PC-3 (cell line): ENCODE measurements at regions not wholly inside any gene's neighbourhood (a gene's known extent, or its start where the extent isn't known, plus 50 kb on each side); places are given as distances from the start of the nearest gene placed in this dataset.

ENCODE experiments used
- ATAC-seq: fragments of 200-7000 bp; cut with Tn5 transposase; 2 replicates; pipeline ENCODE4 v1.9.1; 2020; ENCODE audit warnings: mild to moderate bottlenecking, moderate library complexity
- BruUV-seq: library from RNA; stranded (reverse); fragments of 400-500 nt; replicated peaks from 2 replicates; lab custom pipeline; 2021; lab: Mats Ljungman, UMichigan
- CTCF ChIA-PET: fragments of 300-600 bp; sonication (Branson Sonifier 250); formaldehyde crosslinking; loops from one replicate; lab custom pipeline; 2022; ENCODE audit warnings: antibody characterized with exemption; lab: Charles Lee
- POLR2A ChIA-PET: fragments of 300-600 bp; sonication (Branson Sonifier 250); formaldehyde crosslinking; loops from one replicate; lab custom pipeline; 2022; ENCODE audit warnings: antibody characterized with exemption; ENCODE audit not compliant: unreplicated experiment; lab: Charles Lee
- DNase-seq: peaks from one replicate; pipeline ENCODE4 v3.0.0-alpha.2; 2015
- H2AFZ ChIP-seq: fragments of 300-600 bp; sonication (generic); 2 replicates; pipeline ENCODE4 v1.6.0; 2016; ENCODE audit warnings: antibody characterized with exemption, low read length
- H3F3A ChIP-seq: fragments of 300-600 bp; sonication (generic); one replicate; pipeline ENCODE4 v1.6.0; 2017; ENCODE audit warnings: antibody characterized with exemption, low read length, control low read depth, mild to moderate bottlenecking; ENCODE audit not compliant: unreplicated experiment
- H3K27ac ChIP-seq: fragments of 300-600 bp; sonication (generic); 2 replicates; pipeline ENCODE4 v1.5.1; 2016; ENCODE audit warnings: mild to moderate bottlenecking, low read length
- H3K27me3 ChIP-seq: fragments of 300-600 bp; sonication (generic); 2 replicates; pipeline ENCODE4 v1.6.1; 2016; ENCODE audit warnings: low read length, mixed read lengths
- H3K36me3 ChIP-seq: fragments of 300-600 bp; sonication (generic); 2 replicates; pipeline ENCODE4 v1.6.1; 2016; ENCODE audit warnings: low read depth, mixed run types, low read length, mixed read lengths
- H3K4me1 ChIP-seq: fragments of 300-600 bp; sonication (generic); 2 replicates; pipeline ENCODE4 v1.5.1; 2016; ENCODE audit warnings: low read length; ENCODE audit not compliant: insufficient read depth
- H3K4me2 ChIP-seq: fragments of 300-600 bp; sonication (generic); 2 replicates; pipeline ENCODE4 v1.6.0; 2016; ENCODE audit warnings: low read length
- H3K4me3 ChIP-seq: fragments of 300-600 bp; sonication (generic); 2 replicates; pipeline ENCODE4 v1.5.1; 2016; ENCODE audit warnings: mild to moderate bottlenecking, low read length, mixed read lengths
- H3K79me2 ChIP-seq: fragments of 300-600 bp; sonication (generic); 2 replicates; pipeline ENCODE4 v1.6.1; 2017; ENCODE audit warnings: low read length, mixed read lengths
- H3K9ac ChIP-seq: fragments of 300-600 bp; sonication (generic); 2 replicates; pipeline ENCODE4 v1.6.0; 2016; ENCODE audit warnings: mild to moderate bottlenecking, low read length
- H3K9me2 ChIP-seq: fragments of 300-600 bp; sonication (generic); replicated peaks from 2 replicates; pipeline ENCODE4 v1.6.1; 2016; ENCODE audit warnings: mixed run types, low read length, mixed read lengths
- H3K9me3 ChIP-seq: fragments of 300-600 bp; sonication (generic); 2 replicates; pipeline ENCODE4 v1.6.1; 2016; ENCODE audit warnings: low read length, mixed read lengths
- H4K20me1 ChIP-seq: fragments of 300-600 bp; sonication (generic); 2 replicates; pipeline ENCODE4 v1.6.1; 2016; ENCODE audit warnings: low read length, mixed read lengths
- EZH2 ChIP-seq: fragments of 300-600 bp; sonication (generic); IDR thresholded peaks from one replicate; pipeline ENCODE4 v1.6.1; 2017; ENCODE audit warnings: antibody characterized with exemption, mild to moderate bottlenecking, low read length; ENCODE audit not compliant: unreplicated experiment
- EZH2phosphoT487 ChIP-seq: fragments of 300-600 bp; sonication (generic); IDR thresholded peaks from 2 replicates; pipeline ENCODE4 v1.6.1; 2018; ENCODE audit warnings: mild to moderate bottlenecking, antibody characterized with exemption, low read length, borderline replicate concordance
- intact Hi-C: fragments of 100-400 bp; cut with micrococcal nuclease; formaldehyde crosslinking; loops from 2 replicates; pipeline ENCODE4 v1.9.0; 2023
- TF ChIP-seq, protein P1 (sequence below): fragments of 300-600 bp; sonication (generic); conservative IDR thresholded peaks from 2 replicates; pipeline ENCODE4 v1.5.1; 2017; ENCODE audit warnings: antibody characterized with exemption, low read depth, mild to moderate bottlenecking, low read length

DNA sequence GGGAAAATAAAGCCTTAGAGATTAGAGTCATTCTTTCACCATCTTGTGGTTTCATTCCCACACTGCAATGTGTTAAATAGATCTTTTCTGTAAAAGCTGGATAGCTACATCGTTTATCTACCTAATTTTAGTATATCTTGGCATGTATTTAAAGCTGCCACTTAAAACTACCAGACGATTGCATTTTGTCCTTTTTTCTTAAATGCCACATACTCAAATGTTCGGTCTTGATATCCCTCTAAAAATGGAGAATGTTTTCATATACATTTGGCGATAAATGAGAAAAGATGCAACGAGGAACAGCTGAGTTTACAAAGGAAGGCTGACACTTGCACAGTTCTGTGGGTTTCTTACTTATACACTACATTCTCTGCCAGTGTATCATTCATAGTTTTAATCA lies 148.3 kb downstream of the CENPC start:
- Histone ChIP-seq H3K4me1 (no peaks in the 10 kb centered on the region), H4K20me1 (no peaks in the 10 kb centered on the region), H3K27ac (no peak overlapping the region), H3K9me3 (no peaks in the 10 kb centered on the region), H3K36me3 (no peaks in the 10 kb centered on the region), H3F3A (no peaks in the 10 kb centered on the region), H3K4me3 (no peak overlapping the region), H3K27me3 (peaks cover 10% of the 10 kb centered on the region), H3K4me2 (no peak overlapping the region), H3K9ac (no peak overlapping the region), H3K79me2 (no peaks in the 10 kb centered on the region), H2AFZ (no peak overlapping the region), H3K9me2 (no peaks in the 10 kb centered on the region)
- DNase-seq (no peak), ATAC-seq (no peak)
- no TSS peak for BruUV-seq
- TF ChIP-seq EZH2 (no peak), EZH2phosphoT487 (no peak)
- TF ChIP-seq, protein P1, sequence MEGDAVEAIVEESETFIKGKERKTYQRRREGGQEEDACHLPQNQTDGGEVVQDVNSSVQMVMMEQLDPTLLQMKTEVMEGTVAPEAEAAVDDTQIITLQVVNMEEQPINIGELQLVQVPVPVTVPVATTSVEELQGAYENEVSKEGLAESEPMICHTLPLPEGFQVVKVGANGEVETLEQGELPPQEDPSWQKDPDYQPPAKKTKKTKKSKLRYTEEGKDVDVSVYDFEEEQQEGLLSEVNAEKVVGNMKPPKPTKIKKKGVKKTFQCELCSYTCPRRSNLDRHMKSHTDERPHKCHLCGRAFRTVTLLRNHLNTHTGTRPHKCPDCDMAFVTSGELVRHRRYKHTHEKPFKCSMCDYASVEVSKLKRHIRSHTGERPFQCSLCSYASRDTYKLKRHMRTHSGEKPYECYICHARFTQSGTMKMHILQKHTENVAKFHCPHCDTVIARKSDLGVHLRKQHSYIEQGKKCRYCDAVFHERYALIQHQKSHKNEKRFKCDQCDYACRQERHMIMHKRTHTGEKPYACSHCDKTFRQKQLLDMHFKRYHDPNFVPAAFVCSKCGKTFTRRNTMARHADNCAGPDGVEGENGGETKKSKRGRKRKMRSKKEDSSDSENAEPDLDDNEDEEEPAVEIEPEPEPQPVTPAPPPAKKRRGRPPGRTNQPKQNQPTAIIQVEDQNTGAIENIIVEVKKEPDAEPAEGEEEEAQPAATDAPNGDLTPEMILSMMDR = no peak
- intact Hi-C loops = loop anchor here (10.0 kb wide), 2 partner anchors 272 to 692 kb away; no protein-coding TSS in a partner anchor
- ChIA-PET CTCF (interaction anchor here (0.5 to 0.9 kb wide), 2 partner anchors 9 to 421 kb away, joined by 3 read pairs; no protein-coding TSS in a partner anchor), POLR2A (no interaction called here)

DNA sequence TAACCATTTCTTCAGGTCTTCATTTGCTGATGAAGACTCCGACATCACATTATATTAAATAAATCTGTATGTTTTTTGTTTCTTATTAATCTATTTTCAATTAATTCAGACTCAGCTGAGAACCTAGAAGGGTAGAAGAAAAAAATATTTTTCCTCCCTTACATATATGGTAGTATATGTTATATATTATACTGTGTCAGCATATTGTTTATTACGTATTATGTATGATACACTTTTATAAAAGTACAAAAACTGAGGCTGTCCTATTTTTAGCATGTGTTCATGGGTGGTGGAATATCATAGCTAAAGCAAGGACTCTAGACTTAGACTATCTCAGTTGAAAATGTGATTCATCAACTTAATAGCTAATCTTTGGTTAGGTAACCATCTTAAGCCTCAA lies 149.3 kb downstream of the CENPC start:
- H3K36me3 ChIP-seq = no peaks in the 10 kb centered on the region
- no peak overlapping the region for H3K9ac ChIP-seq
- no peak overlapping the region for H3K4me3 ChIP-seq
- no peaks in the 10 kb centered on the region for H3K4me1 ChIP-seq
- no peak for DNase-seq
- intact Hi-C loops = loop anchor here (10.0 kb wide), 2 partner anchors 271 to 691 kb away; no protein-coding TSS in a partner anchor
- no peak for TF ChIP-seq EZH2phosphoT487
- no peak for TF ChIP-seq EZH2
- H3K27ac ChIP-seq = no peak overlapping the region
- H3F3A ChIP-seq = no peaks in the 10 kb centered on the region
- no peaks in the 10 kb centered on the region for H3K9me2 ChIP-seq
- peaks cover 20% of the 10 kb centered on the region for H3K27me3 ChIP-seq
- ChIA-PET CTCF (interaction anchor here (0.5 to 0.6 kb wide), 2 partner anchors 12 to 22 kb away, joined by 3 to 4 read pairs; no protein-coding TSS in a partner anchor), POLR2A (no interaction called here)
- H3K79me2 ChIP-seq = no peaks in the 10 kb centered on the region
- no peak for ATAC-seq
- H4K20me1 ChIP-seq = no peaks in the 10 kb centered on the region
- no peak overlapping the region for H2AFZ ChIP-seq
- no peak overlapping the region for H3K4me2 ChIP-seq
- H3K9me3 ChIP-seq = no peaks in the 10 kb centered on the region
- no TSS peak for BruUV-seq

DNA sequence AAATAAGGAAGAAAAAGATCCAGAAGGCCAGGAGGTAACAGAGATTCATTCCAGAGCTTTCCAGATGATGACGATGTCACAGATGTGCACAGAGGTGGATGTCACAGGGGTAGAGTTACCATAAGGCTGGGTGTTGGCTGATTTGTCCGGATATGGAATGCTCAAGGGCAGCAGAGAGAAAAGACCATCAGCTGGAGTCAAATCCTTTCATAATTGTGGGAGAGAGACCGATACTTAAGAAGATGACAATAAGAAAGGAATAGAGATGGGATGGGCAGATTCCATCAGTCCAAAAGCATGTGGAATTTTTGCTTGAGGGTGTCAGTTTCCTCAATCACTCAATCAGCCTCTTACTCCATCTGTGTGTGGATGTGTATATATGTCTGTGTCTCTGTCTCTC lies 150.4 kb downstream of the CENPC start:
- Histone ChIP-seq H3K9me3 (no peaks in the 10 kb centered on the region), H4K20me1 (no peaks in the 10 kb centered on the region), H3K9me2 (no peaks in the 10 kb centered on the region), H3K4me2 (no peak overlapping the region), H3K4me3 (no peak overlapping the region), H2AFZ (no peak overlapping the region), H3K4me1 (no peaks in the 10 kb centered on the region), H3K36me3 (no peaks in the 10 kb centered on the region), H3K27ac (no peak overlapping the region), H3K9ac (no peak overlapping the region), H3K27me3 (peaks cover 28% of the 10 kb centered on the region), H3F3A (no peaks in the 10 kb centered on the region), H3K79me2 (no peaks in the 10 kb centered on the region)
- no peak for DNase-seq
- intact Hi-C loops = loop anchor here (5.0 to 10.0 kb wide), 3 partner anchors 68 to 690 kb away; no protein-coding TSS in a partner anchor
- no peak for TF ChIP-seq EZH2
- no peak for TF ChIP-seq EZH2phosphoT487
- TF ChIP-seq, protein P1 = no peak
- CTCF ChIA-PET = interaction anchor here (0.6 to 0.9 kb wide), 2 partner anchors 62 to 199 kb away, joined by 3 read pairs; no protein-coding TSS in a partner anchor
- POLR2A ChIA-PET = no interaction called here
- no peak for ATAC-seq
- BruUV-seq = no TSS peak
